ENCODE measurements at regions not wholly inside any gene's neighbourhood (a gene's known extent, or its start where the extent isn't known, plus 50 kb on each side); places are given as distances from the start of the nearest gene placed in this dataset. TPM values are rescaled to one million over a fixed set of nuclear protein-coding genes. Genes with fewer than 3 reads are reported as not detected.

Small RNA genes in the stretch of these regions (small RNA-seq; reads per million reads assigned to genes)
- gene MIR1268A, result not detected

Measured in omental fat pad (tissue), 1 donor.